MV-4-11 (cell line): ENCODE measurements at regions not wholly inside any gene's neighbourhood (a gene's known extent, or its start where the extent isn't known, plus 50 kb on each side); places are given as distances from the start of the nearest gene placed in this dataset.
"Not testable (repeated sequence)": the region's sequence is repeated elsewhere in the genome, so short reads cannot be mapped to it uniquely, and the experiment has no call there.

Source experiments
- DNase-seq: peaks from one replicate; lab custom pipeline; 2025; lab: John Stamatoyannopoulos, UW

DNA sequence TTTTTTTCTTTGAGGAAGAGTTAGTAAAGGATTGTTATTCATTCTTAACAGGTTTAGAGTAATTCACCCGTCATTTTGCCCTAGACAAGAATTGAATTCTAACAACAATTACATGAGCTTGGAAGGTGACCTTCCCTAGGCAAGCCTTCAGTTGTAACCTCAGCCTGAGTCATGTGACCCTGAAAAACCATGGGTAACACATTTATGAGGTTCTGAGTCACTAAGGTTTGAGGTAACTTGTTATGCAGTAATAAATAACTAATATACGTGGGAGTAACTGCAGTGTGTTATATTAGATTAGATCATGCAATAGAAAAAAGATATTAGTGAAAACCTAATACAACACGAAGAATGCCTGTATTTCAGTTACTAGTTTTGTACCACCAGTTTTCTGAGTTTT lies 237.6 kb upstream of the NDN start:
- no peak for DNase-seq

DNA sequence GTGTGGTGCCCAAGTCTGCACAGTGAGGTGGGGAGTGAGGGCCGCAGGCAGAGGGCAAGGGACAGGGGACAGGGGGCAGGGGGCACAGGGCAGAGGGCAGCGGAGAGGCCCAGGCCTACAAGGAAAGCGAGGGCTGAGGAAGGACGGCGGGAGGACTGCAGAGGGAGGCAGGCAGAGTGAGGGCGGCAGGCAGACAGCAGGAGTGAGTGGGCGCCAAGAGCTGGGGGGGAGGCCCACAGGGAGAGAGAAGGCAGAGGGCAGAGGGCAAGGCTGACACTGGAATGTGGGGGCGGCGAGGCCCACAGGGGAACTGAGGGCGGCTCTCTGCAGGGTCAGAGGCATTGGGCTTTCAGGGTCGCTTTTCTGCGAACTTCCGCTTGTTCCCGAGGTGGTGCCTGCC lies 267.8 kb upstream of the NDN start:
- DNase-seq: no peak

DNA sequence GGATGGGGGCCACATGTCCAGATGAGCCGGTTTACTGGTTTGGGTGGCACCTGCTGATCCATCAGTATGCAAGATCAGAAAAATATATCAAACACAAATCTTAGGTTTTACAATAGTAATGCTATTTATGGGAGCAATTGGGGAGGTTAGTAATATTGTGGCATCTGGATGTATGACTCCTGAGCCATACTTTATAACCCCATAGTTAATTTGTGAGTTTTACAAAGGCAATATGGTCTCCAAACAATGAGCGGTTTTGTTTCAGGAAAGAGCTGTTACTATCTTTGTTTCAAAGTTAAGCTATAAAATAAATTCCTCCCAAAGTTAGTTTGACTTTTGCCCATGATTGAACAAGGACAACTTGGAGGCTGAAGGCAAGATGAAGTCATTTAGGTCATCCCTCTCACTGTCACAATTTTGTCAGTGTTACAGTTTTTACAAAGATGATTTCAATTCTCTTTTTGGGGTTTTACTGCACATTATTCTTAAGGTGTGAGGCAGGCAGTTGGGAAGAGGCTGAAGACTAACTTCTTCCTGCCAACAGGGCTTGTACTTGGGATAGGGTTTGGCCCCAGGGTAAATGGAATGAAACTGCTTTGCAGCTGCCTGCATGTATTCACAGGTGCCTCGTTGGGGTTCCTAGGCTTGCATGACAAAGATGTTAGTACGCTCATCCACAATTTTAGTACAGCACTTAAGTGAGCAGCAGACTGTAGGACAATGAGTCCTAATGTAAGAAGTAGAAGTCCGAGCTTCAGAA lies 296.6 kb upstream of the NDN start:
- no peak for DNase-seq

DNA sequence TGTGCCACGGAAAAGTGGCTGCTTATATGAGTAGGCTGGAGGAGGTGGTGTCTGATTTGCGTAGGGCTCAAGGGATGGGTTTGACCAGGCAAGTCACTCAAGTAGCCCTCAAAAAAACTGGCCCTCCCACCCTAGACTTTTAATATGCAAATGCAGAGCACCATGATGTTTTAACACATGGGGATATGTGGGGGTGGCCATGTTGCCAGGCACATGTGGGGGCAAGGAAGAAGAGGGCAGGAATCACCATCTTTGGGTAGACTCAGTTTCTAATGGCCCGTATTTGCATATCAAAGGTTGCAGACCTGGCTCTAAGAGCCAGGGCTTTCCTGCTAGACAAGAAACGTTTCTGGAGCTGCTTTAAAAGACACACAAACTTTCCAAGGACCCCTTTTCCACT lies 307.2 kb upstream of the NDN start:
- DNase-seq: no peak

DNA sequence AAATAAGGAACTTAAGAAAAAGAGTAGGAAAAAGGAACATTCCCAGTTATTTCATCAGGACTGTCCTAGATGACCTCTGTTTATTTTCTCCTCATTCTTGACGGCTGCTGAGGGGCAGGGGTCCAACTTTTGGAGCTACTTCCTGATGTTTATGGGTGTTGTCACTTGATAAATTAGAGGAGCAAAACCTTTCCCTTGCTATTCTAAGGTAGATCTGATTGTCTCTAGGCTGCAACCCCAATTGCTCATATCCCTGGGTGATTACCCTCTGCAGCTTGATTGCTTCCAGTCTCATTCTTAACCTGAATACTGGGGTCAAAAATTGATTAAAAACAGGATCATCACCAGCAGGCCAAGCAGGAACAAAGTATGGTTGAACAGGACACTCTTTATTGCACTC lies 311.0 kb upstream of the NDN start:
- no peak for DNase-seq

DNA sequence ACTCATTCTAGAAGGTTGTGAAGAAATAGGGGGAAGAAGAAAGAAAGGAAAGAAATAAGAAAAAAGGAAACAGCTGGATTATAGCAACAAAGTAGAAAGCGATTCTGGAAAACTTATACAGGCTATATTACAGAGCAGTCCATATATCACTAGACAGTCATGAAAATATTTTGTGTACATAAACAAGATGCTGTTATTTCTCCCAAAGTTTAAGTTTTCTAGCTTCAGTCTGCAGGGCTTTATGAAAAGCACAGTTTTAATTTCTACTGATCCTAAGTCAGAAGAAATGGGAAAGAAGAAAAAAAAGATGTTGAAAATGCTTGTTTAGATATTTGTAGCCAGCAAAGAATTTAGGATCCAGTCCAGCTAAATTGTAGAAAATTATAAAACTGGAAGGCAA lies 321.4 kb upstream of the NDN start:
- no peak for DNase-seq

DNA sequence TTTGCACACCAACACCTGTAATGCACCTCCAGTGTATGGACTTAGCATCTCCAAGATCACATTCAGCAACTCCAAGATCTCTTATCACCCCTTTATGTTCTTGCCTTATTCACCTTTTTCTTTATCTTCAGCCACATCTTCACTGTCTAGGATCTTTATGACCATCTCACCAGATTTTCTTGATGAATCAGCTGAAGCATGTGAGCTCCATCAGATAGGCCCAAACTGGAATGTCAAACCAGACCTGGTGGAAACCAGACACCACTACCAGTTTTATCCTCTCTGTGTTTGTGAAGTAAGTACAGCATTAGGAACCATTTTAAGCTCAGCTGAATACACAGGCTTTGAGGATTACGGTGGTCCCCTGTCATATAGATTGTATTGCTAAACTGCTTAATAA lies 330.4 kb upstream of the NDN start:
- no peak for DNase-seq

DNA sequence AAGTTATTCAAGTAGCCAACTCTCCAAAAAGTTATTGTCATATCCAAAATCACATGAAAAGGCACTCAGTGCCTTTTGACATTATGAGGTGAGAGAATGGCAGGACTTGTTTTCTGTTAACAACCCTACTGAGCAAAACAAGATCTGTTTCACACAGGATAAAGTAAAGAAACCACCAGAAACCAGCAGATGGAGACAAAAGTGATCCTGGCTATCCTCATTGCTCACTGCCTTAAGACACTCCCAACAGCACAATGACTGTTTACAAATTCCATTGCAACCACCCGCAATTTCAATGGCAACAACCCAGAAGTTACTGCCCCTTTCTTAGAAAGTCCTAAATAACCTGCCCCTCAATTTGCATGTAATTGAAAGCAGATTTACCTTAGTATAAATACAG lies 352.6 kb upstream of the NDN start:
- no peak for DNase-seq

DNA sequence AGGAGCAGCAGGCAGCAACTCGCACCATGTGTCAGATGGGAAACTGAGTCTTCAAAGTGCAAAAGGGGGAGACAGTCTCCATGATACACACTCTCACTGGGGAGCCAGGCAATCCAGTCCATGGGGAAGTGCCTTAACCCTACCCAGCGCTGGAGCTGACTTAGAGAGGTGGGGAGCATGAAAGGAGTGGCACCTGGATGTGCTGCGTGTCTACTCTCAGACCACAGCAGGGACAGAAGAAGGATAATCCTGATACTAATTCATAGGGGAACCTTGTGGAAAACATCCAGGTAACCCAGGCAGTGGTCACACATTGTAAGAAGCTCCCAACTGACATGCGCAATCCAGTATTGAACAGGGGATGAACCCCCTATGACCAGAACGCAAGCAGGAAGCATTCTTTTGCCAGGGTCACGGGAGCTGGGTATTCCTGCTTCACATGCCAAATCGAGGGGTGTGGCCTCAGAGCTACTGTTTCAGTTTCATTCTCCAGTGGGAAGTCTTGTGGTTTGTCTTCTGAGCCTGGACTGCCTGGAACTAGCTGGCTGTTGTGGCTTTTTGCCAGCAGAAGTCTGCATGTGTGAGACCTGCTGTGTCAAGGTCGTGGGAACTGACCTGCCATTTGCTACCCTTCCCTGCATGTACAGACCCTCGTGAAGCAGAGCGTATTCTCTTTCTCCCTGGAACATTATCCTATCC lies 367.6 kb upstream of the NDN start:
- DNase-seq: peak; percentile 39

DNA sequence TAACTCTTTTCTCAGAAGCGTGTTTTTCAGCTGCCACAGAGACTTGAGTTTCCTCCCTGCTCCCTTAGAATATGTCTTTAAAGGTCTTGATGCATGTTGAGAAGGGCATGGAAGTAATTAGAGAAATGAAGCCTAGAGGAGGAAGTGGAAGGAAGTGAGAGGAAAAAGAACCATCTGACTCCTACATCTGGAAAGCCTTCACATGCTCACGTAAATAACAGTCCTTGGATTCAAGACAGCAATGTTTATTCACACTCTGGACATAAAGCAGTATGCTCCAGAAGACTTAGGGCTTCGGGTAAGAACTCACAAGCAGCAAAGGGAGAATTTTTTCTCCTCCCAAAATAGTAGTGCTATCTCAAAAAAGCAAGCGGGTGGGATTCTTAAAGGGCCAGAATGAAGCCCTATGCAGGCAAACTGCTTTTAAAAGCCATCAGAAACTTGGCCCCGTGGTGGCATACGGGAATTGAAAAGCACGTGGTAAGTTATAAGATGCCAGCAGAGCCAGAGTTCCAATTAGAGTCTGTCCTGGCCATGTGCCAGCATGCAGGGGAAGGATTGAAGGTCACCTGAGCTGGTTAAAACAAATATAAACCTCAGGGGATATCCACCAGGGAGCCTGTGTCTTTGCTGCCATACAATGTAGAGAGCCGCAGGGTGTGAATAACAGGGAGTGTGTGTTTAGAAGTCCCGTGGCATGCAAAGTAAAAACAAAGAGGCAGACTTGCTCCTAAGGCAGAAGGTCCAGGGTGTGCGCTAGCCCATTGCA lies 380.8 kb upstream of the NDN start:
- DNase-seq: no peak

DNA sequence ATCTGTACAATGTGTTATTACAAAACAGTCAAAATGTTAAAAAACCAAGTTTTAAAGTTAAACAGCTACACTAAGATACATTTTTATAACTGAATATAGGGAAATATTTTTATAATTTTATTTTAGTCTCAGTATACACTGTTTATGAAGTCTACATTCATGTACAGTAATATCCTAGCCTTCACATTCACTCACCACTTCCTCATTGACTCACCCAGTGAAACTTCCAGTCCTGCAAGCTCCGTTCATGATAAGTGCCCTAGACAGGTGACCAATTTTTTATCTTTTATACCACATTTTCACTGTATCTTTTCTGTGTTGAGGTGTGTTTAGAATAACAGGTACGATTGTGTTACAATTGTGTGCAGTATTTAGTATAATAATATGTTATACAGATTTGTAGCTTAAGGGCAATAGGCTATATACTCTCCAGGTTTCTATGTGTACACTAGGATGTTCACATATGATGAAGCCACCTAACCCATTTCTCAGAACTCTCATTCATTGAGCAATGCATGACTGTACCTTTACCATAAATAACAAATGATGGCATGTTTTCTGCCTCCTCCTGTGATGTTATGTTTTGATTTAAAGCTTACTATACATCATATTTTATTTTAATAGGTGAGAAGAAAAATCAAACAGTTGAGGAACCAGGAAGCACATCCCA lies 388.4 kb upstream of the NDN start:
- DNase-seq: peak; percentile 34

DNA sequence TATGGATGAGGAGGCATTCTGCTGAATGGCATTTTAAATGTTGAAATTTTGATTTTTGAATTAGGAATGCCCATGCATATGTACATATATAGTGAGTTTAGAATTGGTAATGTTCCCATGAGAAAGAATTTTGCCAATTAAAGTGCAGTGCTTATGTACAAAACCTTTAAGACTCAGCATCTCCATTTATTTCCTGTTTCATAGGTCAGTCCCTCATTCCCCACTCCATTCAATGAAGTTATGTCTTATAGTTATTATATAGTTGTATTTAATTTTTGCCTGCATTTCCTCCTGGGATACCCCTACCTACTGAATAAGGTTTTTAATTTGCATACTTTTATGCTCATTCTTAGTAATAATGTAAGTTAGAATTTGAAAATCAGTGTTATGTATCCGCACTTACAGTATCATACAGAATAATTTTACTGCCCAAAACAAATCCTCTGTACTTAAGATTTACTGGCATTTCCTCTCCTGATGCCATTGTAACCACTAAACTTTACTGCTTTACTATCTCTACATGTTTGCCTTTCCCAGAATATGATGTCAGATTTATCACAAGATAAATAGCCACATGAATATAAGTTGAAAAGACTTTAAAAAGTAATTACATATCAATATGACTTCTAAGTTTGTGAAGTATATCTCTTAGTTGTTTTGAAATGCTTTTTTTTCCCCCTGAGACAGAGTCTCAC lies 389.1 kb upstream of the NDN start:
- no peak for DNase-seq

DNA sequence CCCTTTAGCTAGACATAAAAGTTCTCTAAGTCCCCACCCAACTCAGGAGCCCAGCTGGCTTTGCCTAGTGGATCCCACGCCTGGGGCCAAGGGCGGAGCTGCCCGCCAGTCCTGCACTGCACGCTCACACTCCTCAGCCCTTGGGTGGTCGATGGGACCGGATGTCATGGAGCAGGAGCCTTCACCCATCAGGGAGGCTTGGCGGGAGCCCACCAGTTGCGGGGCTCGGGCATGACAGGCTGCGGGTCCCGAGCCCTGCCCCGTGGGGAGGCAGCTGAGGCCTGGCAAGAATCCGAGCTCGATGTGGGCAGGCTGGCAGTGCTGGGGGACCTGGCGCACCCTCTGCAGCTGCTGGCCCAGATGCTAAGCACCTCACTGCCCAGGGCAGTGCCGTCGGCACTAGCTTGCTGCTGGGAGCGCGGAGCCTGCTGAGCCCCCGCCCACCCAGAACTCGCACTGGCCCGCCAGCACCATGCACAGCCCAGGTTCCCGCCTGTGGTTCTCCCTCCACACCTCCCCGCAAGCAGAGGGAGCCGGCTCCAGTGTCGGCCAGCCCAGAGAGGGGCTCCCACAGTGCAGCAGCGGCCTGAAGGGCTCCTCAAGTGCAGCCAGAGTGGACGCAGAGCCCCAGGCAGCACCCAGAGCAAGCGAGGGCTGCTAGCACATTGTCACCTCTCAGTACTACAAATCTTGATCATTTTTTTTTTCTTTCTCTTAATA lies 391.4 kb upstream of the NDN start:
- DNase-seq: no peak

DNA sequence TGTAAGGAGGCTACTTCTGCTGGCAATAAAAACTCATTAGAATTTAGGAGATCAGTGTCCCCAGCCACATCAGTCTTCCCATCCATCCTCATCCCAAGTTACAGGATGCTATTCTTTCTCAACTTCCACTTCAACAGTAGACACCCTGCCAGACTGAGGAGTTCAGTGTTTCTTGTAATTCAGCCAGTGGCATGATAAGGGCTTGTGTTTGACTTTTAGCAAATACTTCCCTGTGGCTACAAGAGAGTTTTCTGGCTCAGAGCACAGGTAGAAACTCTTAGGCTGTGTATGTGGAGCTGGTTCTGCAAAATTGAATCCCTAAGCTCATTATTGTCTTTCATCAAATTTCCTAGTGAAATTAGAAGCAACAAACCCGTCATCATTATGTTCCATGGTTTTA lies 401.8 kb upstream of the NDN start:
- DNase-seq: not testable (repeated sequence)

DNA sequence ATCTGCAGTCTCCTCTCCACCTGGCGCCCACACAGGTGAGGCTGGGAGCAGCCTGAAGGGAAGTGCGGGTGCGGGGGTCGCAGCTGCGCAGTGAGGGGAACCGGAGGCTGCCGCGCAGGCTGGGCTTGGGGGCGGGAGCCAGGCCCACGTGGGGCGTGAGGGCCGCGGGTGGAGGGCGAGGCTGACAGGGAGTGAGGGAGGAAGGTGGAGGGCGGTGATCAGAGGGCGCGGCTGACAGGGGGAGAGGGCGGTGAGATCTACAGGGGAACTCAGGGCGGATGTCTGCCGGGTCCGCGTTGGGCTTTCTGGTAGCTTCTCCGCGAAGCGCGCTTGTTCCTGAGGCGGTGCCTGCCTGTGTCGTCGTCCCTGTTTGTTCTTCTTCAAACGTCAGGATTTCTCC lies 414.4 kb upstream of the NDN start:
- not testable (repeated sequence) for DNase-seq

DNA sequence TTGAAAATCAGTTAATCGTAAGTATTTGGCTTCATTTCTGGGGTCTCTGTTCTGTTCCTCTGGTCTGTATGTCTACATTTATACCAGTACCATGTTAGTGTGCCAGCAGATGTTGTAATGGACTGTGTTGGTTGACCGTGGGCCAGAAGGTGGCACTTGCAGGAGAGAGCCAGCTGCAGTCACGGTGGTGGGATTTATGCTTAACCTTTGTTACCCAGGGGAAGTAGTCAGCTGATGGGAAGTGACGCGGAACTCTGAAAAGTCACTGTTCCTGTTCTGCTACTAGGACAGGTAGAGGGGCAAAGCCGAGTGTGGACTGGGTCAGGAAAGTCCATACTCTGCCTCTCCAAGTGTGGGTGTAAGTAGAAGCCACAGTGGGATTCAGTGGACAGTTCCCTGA lies 420.4 kb upstream of the NDN start:
- DNase-seq: not testable (repeated sequence)

DNA sequence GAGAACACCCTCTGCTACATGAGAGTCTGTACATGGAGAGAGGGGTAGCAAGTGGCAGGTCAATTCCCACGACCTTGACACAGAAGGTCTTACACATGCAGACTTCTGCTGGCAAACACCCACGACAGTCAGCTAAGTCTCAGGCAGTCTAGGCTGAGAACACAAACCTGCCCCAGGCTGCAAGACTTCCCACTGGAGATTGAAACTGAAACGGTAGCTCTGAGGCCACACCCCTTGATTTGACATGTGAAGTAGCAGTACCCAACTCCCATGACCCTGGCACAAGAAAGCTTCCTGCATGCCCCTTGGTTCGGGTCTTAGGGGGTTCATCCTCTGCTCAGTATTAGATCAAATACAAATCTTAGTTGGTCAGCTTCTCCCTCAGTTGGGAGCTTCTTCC lies 420.8 kb upstream of the NDN start:
- not testable (repeated sequence) for DNase-seq

DNA sequence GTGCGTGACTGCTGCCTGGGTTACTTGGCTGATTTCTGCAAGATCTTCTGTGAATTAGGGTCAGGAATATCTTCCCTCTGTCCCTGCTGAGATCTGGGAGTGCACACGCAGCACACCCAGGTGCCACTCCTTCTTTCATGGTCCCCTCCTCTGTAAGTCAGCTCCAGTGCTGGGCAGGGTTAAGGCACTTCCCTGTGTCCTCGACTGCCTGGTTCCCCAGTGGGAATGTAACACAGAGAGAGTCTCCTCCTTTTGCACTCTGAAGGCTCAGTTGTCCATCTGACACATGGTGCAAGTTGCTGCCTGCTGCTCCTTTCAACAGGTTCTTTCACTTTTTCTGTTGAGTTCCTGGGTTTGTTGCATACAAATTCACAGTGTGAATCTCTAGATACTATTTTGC lies 421.2 kb upstream of the NDN start:
- DNase-seq: not testable (repeated sequence)

DNA sequence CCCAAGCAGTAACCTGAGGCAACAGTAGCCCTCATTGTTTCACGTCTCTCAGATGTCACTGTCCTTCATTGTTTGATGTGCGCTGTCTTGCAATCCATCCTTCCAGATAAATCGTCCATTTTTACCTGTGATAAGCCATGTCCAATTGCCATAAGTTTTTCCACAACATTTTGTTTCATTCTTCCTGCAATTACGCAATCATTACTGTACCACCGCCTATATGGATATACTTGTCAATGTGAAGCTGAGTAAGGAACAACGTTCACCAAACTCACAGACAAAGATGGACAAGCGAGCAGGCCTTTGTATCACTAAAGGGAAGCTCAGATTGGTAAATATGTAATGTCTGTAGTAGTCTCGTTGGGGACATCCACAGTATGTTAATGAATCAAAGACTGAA lies 452.5 kb upstream of the NDN start:
- not testable (repeated sequence) for DNase-seq

DNA sequence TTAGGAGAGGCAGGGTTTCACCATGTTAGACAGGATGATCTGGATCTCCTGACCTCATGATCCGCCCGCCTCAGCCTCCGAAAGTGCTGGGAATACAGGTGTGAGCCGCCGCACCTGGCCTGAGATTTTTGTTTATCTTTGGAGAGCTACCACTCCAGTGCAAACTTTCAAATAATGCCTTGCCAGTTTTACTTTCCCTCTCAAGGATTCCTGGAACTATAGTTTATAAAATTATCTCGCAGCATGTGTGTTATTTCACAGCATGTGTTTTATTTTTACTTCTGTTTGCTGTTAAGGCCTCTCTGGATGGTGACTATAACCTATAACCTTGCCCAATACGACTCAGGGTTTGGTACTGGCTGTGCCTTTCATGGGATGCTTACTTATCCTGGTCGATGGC lies 458.0 kb upstream of the NDN start:
- DNase-seq: not testable (repeated sequence)

DNA sequence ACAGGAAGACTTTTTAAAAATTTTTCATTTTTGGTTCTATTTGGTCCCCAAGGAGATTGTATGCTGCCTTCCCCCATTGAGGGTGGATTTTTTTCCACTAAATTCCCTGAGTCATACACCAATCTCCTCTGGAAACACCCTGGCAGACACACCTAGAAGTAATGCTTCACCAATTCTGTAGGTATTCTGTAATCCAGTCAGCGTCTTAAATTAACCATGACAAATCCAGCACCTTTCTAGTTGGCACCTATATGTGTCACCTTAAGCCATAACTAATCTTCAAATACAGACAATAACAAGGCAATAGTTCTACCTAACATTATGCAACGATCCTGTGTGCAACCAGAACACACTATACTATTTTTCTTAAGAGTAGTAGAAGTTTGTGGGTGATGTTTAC lies 459.1 kb upstream of the NDN start:
- DNase-seq: no peak
